ENCODE measurements at regions not wholly inside any gene's neighbourhood (a gene's known extent, or its start where the extent isn't known, plus 50 kb on each side); places are given as distances from the start of the nearest gene placed in this dataset.

GRCh38 chr2:220337611-220338440 is 710.4 kb downstream of the SLC4A3 start:
- H3K4me1 Mint-ChIP-seq (ENCODE audit: low read depth) = no peaks in the 10 kb centered on the region
- no peak for ATAC-seq (ENCODE audit: poor library complexity)
- H3K27me3 ChIP-seq (ENCODE audit: control insufficient read depth in 1 of 2, insufficient read depth in 2 of 2, low read length in 2 of 2) = no peaks in the 10 kb centered on the region
- no peak overlapping the region for H3K4me3 Mint-ChIP-seq
- intact Hi-C loops (cut with DNase I, micrococcal nuclease) = no loop called here
- no peak overlapping the region for H3K27ac Mint-ChIP-seq
- H3K27me3 Mint-ChIP-seq = no peaks in the 10 kb centered on the region
- no peak for TF ChIP-seq CTCF (IDR thresholded peaks at IDR 0.05)
- no peaks in the 10 kb centered on the region for H3K9me3 Mint-ChIP-seq
- H3K9me3 ChIP-seq (ENCODE audit: control insufficient read depth in 1 of 2, insufficient read depth in 1 of 2, low read length in 2 of 2) = no peaks in the 10 kb centered on the region
- no peak overlapping the region for H3K4me3 ChIP-seq (ENCODE audit: low read length)
- CTCF ChIA-PET = no interaction called here
- no peak for DNase-seq
- no peaks in the 10 kb centered on the region for H3K36me3 ChIP-seq (ENCODE audit: insufficient read depth, low read length)
- H3K36me3 Mint-ChIP-seq (ENCODE audit: low read depth) = no peaks in the 10 kb centered on the region
- POLR2A ChIA-PET = no interaction called here
- H3K27ac ChIP-seq (ENCODE audit: low read depth in 1 of 2, low read length in 2 of 2) = no peak overlapping the region
- H3K4me1 ChIP-seq (ENCODE audit: insufficient read depth, low read length) = no peaks in the 10 kb centered on the region

- H3K4me3 Mint-ChIP-seq = no peak overlapping the region
- ChIA-PET CTCF (no interaction called here), POLR2A (no interaction called here)
- Histone ChIP-seq H3K27ac (ENCODE audit: low read depth in 1 of 2, low read length in 2 of 2) (no peak overlapping the region), H3K4me1 (ENCODE audit: insufficient read depth, low read length) (no peaks in the 10 kb centered on the region), H3K4me3 (ENCODE audit: low read length) (no peak overlapping the region), H3K27me3 (ENCODE audit: control insufficient read depth in 1 of 2, insufficient read depth in 2 of 2, low read length in 2 of 2) (no peaks in the 10 kb centered on the region), H3K36me3 (ENCODE audit: insufficient read depth, low read length) (no peaks in the 10 kb centered on the region), H3K9me3 (ENCODE audit: control insufficient read depth in 1 of 2, insufficient read depth in 1 of 2, low read length in 2 of 2) (no peaks in the 10 kb centered on the region)
- no peaks in the 10 kb centered on the region for H3K36me3 Mint-ChIP-seq (ENCODE audit: low read depth)
- DNase-seq (no peak), ATAC-seq (ENCODE audit: poor library complexity) (no peak)
- no peaks in the 10 kb centered on the region for H3K4me1 Mint-ChIP-seq (ENCODE audit: low read depth)
- TF ChIP-seq CTCF (IDR thresholded peaks at IDR 0.05) = no peak
- no peaks in the 10 kb centered on the region for H3K9me3 Mint-ChIP-seq
- no peak overlapping the region for H3K27ac Mint-ChIP-seq
- no peaks in the 10 kb centered on the region for H3K27me3 Mint-ChIP-seq
- intact Hi-C loops (cut with DNase I, micrococcal nuclease) = no loop called here
These were observed 713.6 kb downstream of the SLC4A3 start for GRCh38 chr2:220341014-220341413.

- POLR2A ChIA-PET = no interaction called here
- Histone ChIP-seq H3K4me3 (ENCODE audit: low read length) (no peak overlapping the region), H3K36me3 (ENCODE audit: insufficient read depth, low read length) (no peaks in the 10 kb centered on the region), H3K27me3 (ENCODE audit: control insufficient read depth in 1 of 2, insufficient read depth in 2 of 2, low read length in 2 of 2) (no peaks in the 10 kb centered on the region), H3K9me3 (ENCODE audit: control insufficient read depth in 1 of 2, insufficient read depth in 1 of 2, low read length in 2 of 2) (no peaks in the 10 kb centered on the region), H3K4me1 (ENCODE audit: insufficient read depth, low read length) (no peaks in the 10 kb centered on the region), H3K27ac (ENCODE audit: low read depth in 1 of 2, low read length in 2 of 2) (no peak overlapping the region)
- no peak for DNase-seq
- peaks cover 2% of the 10 kb centered on the region for H3K9me3 Mint-ChIP-seq
- no peak for TF ChIP-seq CTCF (IDR thresholded peaks at IDR 0.05)
- H3K4me3 Mint-ChIP-seq = no peak overlapping the region
- CTCF ChIA-PET = no interaction called here
- H3K36me3 Mint-ChIP-seq (ENCODE audit: low read depth) = no peaks in the 10 kb centered on the region
- no peaks in the 10 kb centered on the region for H3K4me1 Mint-ChIP-seq (ENCODE audit: low read depth)
- no peak for ATAC-seq (ENCODE audit: poor library complexity)
- no peak overlapping the region for H3K27ac Mint-ChIP-seq
- intact Hi-C loops (cut with DNase I, micrococcal nuclease) = no loop called here
- H3K27me3 Mint-ChIP-seq = no peaks in the 10 kb centered on the region
These were observed 719.5 kb downstream of the SLC4A3 start for GRCh38 chr2:220346919-220347318.
